HepG2 (cell line): ENCODE measurements at regions not wholly inside any gene's neighbourhood (a gene's known extent, or its start where the extent isn't known, plus 50 kb on each side); places are given as distances from the start of the nearest gene placed in this dataset.

Source experiments
- ATAC-seq: fragments of 200-7000 bp; cut with Tn5 transposase; 3 replicates; pipeline ENCODE4 v1.9.1; 2020; ENCODE audit warnings: mild to moderate bottlenecking, moderate library complexity
- BruUV-seq: library from RNA; stranded (reverse); fragments of 400-500 nt; replicated peaks from 2 replicates; lab custom pipeline; 2021; lab: Mats Ljungman, UMichigan
- CTCF ChIA-PET: fragments of 300-600 bp; formaldehyde crosslinking; extraction: SDS; loops from one replicate; lab custom pipeline; 2021; ENCODE audit warnings: low total read pairs, inconsistent platforms, low intra/inter-chr PET ratio; lab: Yijun Ruan, JAX
- POLR2A ChIA-PET: fragments of 350-600 bp; sonication (Branson Sonifier 250); formaldehyde crosslinking; loops from one replicate; lab custom pipeline; 2020; ENCODE audit warnings: antibody characterized with exemption, inconsistent platforms; lab: Yijun Ruan, JAX
- DNase-seq: peaks from one replicate; pipeline ENCODE4 v3.0.0-alpha.2; 2015; ENCODE audit warnings: low spot score
- FAIRE-seq: peaks from 3 replicates; lab custom pipeline; 2011; peaks lifted over from hg19 to GRCh38; lab: Jason Lieb, UNC
- H2AFZ ChIP-seq: one replicate; pipeline ENCODE4 v1.6.1; 2011; ENCODE audit warnings: low read length, inconsistent platforms
- H3K27ac ChIP-seq: fragments of 300-600 bp; 3 replicates; pipeline ENCODE4 v1.8.0; 2011; ENCODE audit warnings: mixed run types, mild to moderate bottlenecking, mixed read lengths, low read length, inconsistent platforms; ENCODE audit not compliant: insufficient read depth; ENCODE audit errors: extremely low read length
- H3K27me3 ChIP-seq, 2 experiments: fragments of 200-600 bp in 1 of 2; 2 replicates in 1 of 2; 3 replicates in 1 of 2; pipeline versions ENCODE4 v1.6.0 to v1.8.0; 2011; ENCODE audit warnings: low read length in 2 of 2, mild to moderate bottlenecking in 2 of 2, moderate library complexity in 2 of 2, inconsistent platforms in 1 of 2; ENCODE audit not compliant: insufficient read depth in 2 of 2, control insufficient read depth in 1 of 2
- H3K36me3 ChIP-seq, 2 experiments: fragments of 200-600 bp in 1 of 2; replicated peaks in 1 of 2; 2 replicates in 1 of 2; 3 replicates in 1 of 2; pipeline versions ENCODE4 v1.5.1 to v1.8.0; 2011; ENCODE audit warnings: low read length in 2 of 2, inconsistent platforms in 1 of 2; ENCODE audit not compliant: insufficient read depth in 2 of 2, control insufficient read depth in 1 of 2
- H3K4me1 ChIP-seq: 2 replicates; pipeline ENCODE4 v1.5.1; 2012; ENCODE audit warnings: low read length, inconsistent platforms; ENCODE audit not compliant: insufficient read depth
- H3K4me2 ChIP-seq: 2 replicates; pipeline ENCODE4 v1.6.0; 2011; ENCODE audit warnings: low read depth, low read length, inconsistent platforms
- H3K4me3 ChIP-seq, 3 experiments: fragments of 200-600 bp in 1 of 3; sonication (generic), shearing (Covaris generic) in 1 of 3; replicated peaks in 1 of 3; 2 replicates each; pipeline ENCODE4 v1.5.1; 2011 to 2016; ENCODE audit warnings: low read length in 3 of 3, inconsistent platforms in 2 of 3, low read depth in 2 of 3, mild to moderate bottlenecking in 2 of 3, control low read depth in 1 of 3, mixed read lengths in 1 of 3; ENCODE audit not compliant: insufficient read depth in 1 of 3
- H3K79me2 ChIP-seq: one replicate; pipeline ENCODE4 v1.6.1; 2011; ENCODE audit warnings: low read length, inconsistent platforms; ENCODE audit not compliant: insufficient read depth
- H3K9ac ChIP-seq: 2 replicates; pipeline ENCODE4 v1.6.0; 2011; ENCODE audit warnings: mild to moderate bottlenecking, low read depth, low read length, inconsistent platforms; ENCODE audit not compliant: insufficient read depth
- H3K9me3 ChIP-seq: 2 replicates; pipeline ENCODE4 v1.5.1; 2012; ENCODE audit warnings: mild to moderate bottlenecking, low read length
- H4K20me1 ChIP-seq: 2 replicates; pipeline ENCODE4 v1.6.0; 2011; ENCODE audit warnings: inconsistent platforms, mild to moderate bottlenecking, low read length, moderate library complexity; ENCODE audit not compliant: insufficient read depth
- AGO1 ChIP-seq: fragments of 200-400 bp; formaldehyde crosslinking; IDR thresholded peaks from 2 replicates; pipeline ENCODE4 v1.6.1; 2017; ENCODE audit warnings: mild to moderate bottlenecking, low read depth, low read length, moderate library complexity; ENCODE audit not compliant: poor library complexity, severe bottlenecking
- E2F2 ChIP-seq: sonication (generic); formaldehyde crosslinking; IDR thresholded peaks from 2 replicates; pipeline ENCODE4 v1.4.0; 2020; ENCODE audit warnings: missing genetic modification reagents, borderline replicate concordance
- EZH2 ChIP-seq: conservative IDR thresholded peaks from 2 replicates; pipeline ENCODE4 v1.6.1; 2012; ENCODE audit warnings: mild to moderate bottlenecking, low read depth, low read length, moderate library complexity
- HIC2 ChIP-seq: sonication (generic); formaldehyde crosslinking; IDR thresholded peaks from 2 replicates; pipeline ENCODE4 v1.9.0; 2022; ENCODE audit warnings: low read depth, missing genetic modification reagents
- IRF2 ChIP-seq: IDR thresholded peaks from 2 replicates; pipeline ENCODE4 v1.6.1; 2018; ENCODE audit warnings: missing genetic modification reagents, missing compliant biosample characterization
- PITX1 ChIP-seq: sonication (generic); formaldehyde crosslinking; IDR thresholded peaks from 2 replicates; pipeline ENCODE4 v1.5.1; 2020; ENCODE audit warnings: mild to moderate bottlenecking, missing genetic modification reagents
- RBM39 ChIP-seq: fragments of 200-400 bp; formaldehyde crosslinking; IDR thresholded peaks from one replicate; pipeline ENCODE4 v1.6.1; 2018; ENCODE audit warnings: antibody characterized with exemption, mild to moderate bottlenecking, low read depth, low read length; ENCODE audit not compliant: poor library complexity, severe bottlenecking
- TGIF2 ChIP-seq: IDR thresholded peaks from 2 replicates; pipeline ENCODE4 v1.6.1; 2016; ENCODE audit warnings: control low read depth, missing compliant biosample characterization
- TIGD3 ChIP-seq: sonication (generic); formaldehyde crosslinking; IDR thresholded peaks from 2 replicates; pipeline ENCODE4 v1.5.1; 2020; ENCODE audit warnings: mild to moderate bottlenecking, missing genetic modification reagents, borderline replicate concordance
- ZNF414 ChIP-seq: sonication (generic); formaldehyde crosslinking; IDR thresholded peaks from 2 replicates; pipeline ENCODE4 v1.5.0; 2020; ENCODE audit warnings: missing genetic modification reagents
- ZNF558 ChIP-seq: sonication (generic); formaldehyde crosslinking; IDR thresholded peaks from 2 replicates; pipeline ENCODE4 v1.9.0; 2022; ENCODE audit warnings: mild to moderate bottlenecking, missing genetic modification reagents, borderline replicate concordance
- ZNF672 ChIP-seq: sonication (generic); formaldehyde crosslinking; IDR thresholded peaks from 2 replicates; pipeline ENCODE4 v1.8.1; 2022; ENCODE audit warnings: missing genetic modification reagents
- ZNF776 ChIP-seq: sonication (generic); formaldehyde crosslinking; IDR thresholded peaks from 2 replicates; pipeline ENCODE4 v1.4.0; 2020; ENCODE audit warnings: mild to moderate bottlenecking, missing genetic modification reagents
- WGBS: methylation state at CpG from one replicate; pipeline ENCODE4 v1.1.6; 2017; ENCODE audit warnings: low lambda C conversion rate; 5-methylcytosine and 5-hydroxymethylcytosine counted together
- in situ Hi-C: cut with HindIII; loops from 2 replicates; pipeline ENCODE4 v1.10.0; 2017; ENCODE audit warnings: low pct_unique_long_range_greater_than_20kb; ENCODE audit not compliant: extremely low pct_ligation_motif_present
- intact Hi-C: fragments of 100-400 bp; cut with micrococcal nuclease; formaldehyde crosslinking; loops from one replicate; pipeline ENCODE4 v1.10.0; 2022; ENCODE audit not compliant: unreplicated experiment
- TF ChIP-seq, protein P1 (sequence below): sonication (generic); formaldehyde crosslinking; IDR thresholded peaks from 2 replicates; pipeline ENCODE4 v1.5.1; 2020; ENCODE audit warnings: missing genetic modification reagents, mild to moderate bottlenecking, borderline replicate concordance
- TF ChIP-seq, protein P2 (sequence below): sonication (generic); formaldehyde crosslinking; IDR thresholded peaks from 2 replicates; pipeline ENCODE4 v1.4.0; 2020; ENCODE audit warnings: missing genetic modification reagents

GRCh38 chr3:132871956-132872355 is 149.7 kb upstream of the NPHP3 start:
- Histone ChIP-seq H3K9ac (no peak overlapping the region), H3K36me3 (no peaks in the 10 kb centered on the region), H2AFZ (no peak overlapping the region), H4K20me1 (no peaks in the 10 kb centered on the region), H3K27ac (no peak overlapping the region), H3K79me2 (no peaks in the 10 kb centered on the region), H3K4me3 (no peak overlapping the region), H3K4me2 (no peak overlapping the region), H3K27me3 (no peaks in the 10 kb centered on the region; a peak in 1 of 5 replicates), H3K4me1 (no peaks in the 10 kb centered on the region), H3K9me3 (no peaks in the 10 kb centered on the region)
- TF ChIP-seq ZNF414 (CRISPR knock-in tag) (no peak), IRF2 (CRISPR knock-in tag) (no peak), TIGD3 (CRISPR knock-in tag) (no peak), ZNF776 (CRISPR knock-in tag) (no peak), EZH2 (no peak), HIC2 (CRISPR knock-in tag) (no peak), AGO1 (no peak), ZNF672 (CRISPR knock-in tag) (no peak), RBM39 (no peak), PITX1 (CRISPR knock-in tag) (no peak), TGIF2 (CRISPR knock-in tag) (no peak), E2F2 (CRISPR knock-in tag) (no peak), ZNF558 (CRISPR knock-in tag) (no peak)
- TF ChIP-seq, protein P1, sequence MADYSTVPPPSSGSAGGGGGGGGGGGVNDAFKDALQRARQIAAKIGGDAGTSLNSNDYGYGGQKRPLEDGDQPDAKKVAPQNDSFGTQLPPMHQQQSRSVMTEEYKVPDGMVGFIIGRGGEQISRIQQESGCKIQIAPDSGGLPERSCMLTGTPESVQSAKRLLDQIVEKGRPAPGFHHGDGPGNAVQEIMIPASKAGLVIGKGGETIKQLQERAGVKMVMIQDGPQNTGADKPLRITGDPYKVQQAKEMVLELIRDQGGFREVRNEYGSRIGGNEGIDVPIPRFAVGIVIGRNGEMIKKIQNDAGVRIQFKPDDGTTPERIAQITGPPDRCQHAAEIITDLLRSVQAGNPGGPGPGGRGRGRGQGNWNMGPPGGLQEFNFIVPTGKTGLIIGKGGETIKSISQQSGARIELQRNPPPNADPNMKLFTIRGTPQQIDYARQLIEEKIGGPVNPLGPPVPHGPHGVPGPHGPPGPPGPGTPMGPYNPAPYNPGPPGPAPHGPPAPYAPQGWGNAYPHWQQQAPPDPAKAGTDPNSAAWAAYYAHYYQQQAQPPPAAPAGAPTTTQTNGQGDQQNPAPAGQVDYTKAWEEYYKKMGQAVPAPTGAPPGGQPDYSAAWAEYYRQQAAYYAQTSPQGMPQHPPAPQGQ: no peak
- TF ChIP-seq, protein P2, sequence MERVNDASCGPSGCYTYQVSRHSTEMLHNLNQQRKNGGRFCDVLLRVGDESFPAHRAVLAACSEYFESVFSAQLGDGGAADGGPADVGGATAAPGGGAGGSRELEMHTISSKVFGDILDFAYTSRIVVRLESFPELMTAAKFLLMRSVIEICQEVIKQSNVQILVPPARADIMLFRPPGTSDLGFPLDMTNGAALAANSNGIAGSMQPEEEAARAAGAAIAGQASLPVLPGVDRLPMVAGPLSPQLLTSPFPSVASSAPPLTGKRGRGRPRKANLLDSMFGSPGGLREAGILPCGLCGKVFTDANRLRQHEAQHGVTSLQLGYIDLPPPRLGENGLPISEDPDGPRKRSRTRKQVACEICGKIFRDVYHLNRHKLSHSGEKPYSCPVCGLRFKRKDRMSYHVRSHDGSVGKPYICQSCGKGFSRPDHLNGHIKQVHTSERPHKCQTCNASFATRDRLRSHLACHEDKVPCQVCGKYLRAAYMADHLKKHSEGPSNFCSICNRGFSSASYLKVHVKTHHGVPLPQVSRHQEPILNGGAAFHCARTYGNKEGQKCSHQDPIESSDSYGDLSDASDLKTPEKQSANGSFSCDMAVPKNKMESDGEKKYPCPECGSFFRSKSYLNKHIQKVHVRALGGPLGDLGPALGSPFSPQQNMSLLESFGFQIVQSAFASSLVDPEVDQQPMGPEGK: no peak
- ATAC-seq (no peak), DNase-seq (no peak), FAIRE-seq (no peak)
- CTCF ChIA-PET: no interaction called here
- no TSS peak for BruUV-seq
- in situ Hi-C loops (no loop called here), intact Hi-C loops (no loop called here)
- POLR2A ChIA-PET: no interaction called here
- WGBS: 3% methylated on average over 4 of the region's 4 CpGs
